ENCODE measurements at regions not wholly inside any gene's neighbourhood (a gene's known extent, or its start where the extent isn't known, plus 50 kb on each side); places are given as distances from the start of the nearest gene placed in this dataset.

GRCh38 chr18:27769152-27769551, 407.8 kb downstream of the CDH2 start:
- no peak overlapping the region for H3K27ac ChIP-seq (ENCODE audit: insufficient read depth, low read length)

GRCh38 chr18:27763936-27764335, 413.0 kb downstream of the CDH2 start:
- H3K27me3 ChIP-seq (ENCODE audit: control insufficient read depth, insufficient read depth, low read length) = no peaks in the 10 kb centered on the region
- H3K79me2 ChIP-seq (ENCODE audit: control insufficient read depth, insufficient read depth, low read length) = no peaks in the 10 kb centered on the region
- peak in 1 of 2 donors; percentile 30 for DNase-seq (ENCODE audit: low read depth in 2 of 2)
- H2AFZ ChIP-seq (ENCODE audit: low read length) = no peak overlapping the region
- no peaks in the 10 kb centered on the region for H3K36me3 ChIP-seq (ENCODE audit: control insufficient read depth, insufficient read depth, low read length)
- H3K9ac ChIP-seq (ENCODE audit: insufficient read depth, low read length) = no peak overlapping the region
- H3K4me1 ChIP-seq (ENCODE audit: control insufficient read depth, extremely low read depth, insufficient read depth, low read length) = no peaks in the 10 kb centered on the region
- TF ChIP-seq CTCF (conservative IDR thresholded peaks at IDR 0.05 in 1 of 2, IDR thresholded peaks at IDR 0.05 in 1 of 2; ENCODE audit: low read depth in 1 of 2, low read length in 2 of 2) (no peak), EZH2 (IDR thresholded peaks at IDR 0.05; ENCODE audit: low read length, missing control alignments) (no peak)
- no peak overlapping the region for H3K4me3 ChIP-seq (replicated peaks in 1 of 4; ENCODE audit: control extremely low read depth in 1 of 4, insufficient read depth in 1 of 4, low read depth in 3 of 4, low read length in 4 of 4)
- H3K9me3 ChIP-seq (ENCODE audit: control insufficient read depth, insufficient read depth, low read depth, low read length) = no peaks in the 10 kb centered on the region
- no peaks in the 10 kb centered on the region for H4K20me1 ChIP-seq (ENCODE audit: control insufficient read depth, extremely low read depth, insufficient read depth, low read length)
- no peak overlapping the region for H3K27ac ChIP-seq (ENCODE audit: insufficient read depth, low read length)
- no peak overlapping the region for H3K4me2 ChIP-seq (ENCODE audit: extremely low read depth, insufficient read depth, low read length)

More at GRCh38 chr18:27769152-27769551, 407.8 kb downstream of the CDH2 start:
- TF ChIP-seq CTCF (conservative IDR thresholded peaks at IDR 0.05 in 1 of 2, IDR thresholded peaks at IDR 0.05 in 1 of 2; ENCODE audit: low read depth in 1 of 2, low read length in 2 of 2) (no peak), EZH2 (IDR thresholded peaks at IDR 0.05; ENCODE audit: low read length, missing control alignments) (no peak)
- H3K9ac ChIP-seq (ENCODE audit: insufficient read depth, low read length) = no peak overlapping the region
- H3K4me3 ChIP-seq (replicated peaks in 1 of 4; ENCODE audit: control extremely low read depth in 1 of 4, insufficient read depth in 1 of 4, low read depth in 3 of 4, low read length in 4 of 4) = no peak overlapping the region
- no peaks in the 10 kb centered on the region for H3K36me3 ChIP-seq (ENCODE audit: control insufficient read depth, insufficient read depth, low read length)
- H3K27me3 ChIP-seq (ENCODE audit: control insufficient read depth, insufficient read depth, low read length) = no peaks in the 10 kb centered on the region
- H4K20me1 ChIP-seq (ENCODE audit: control insufficient read depth, extremely low read depth, insufficient read depth, low read length) = no peaks in the 10 kb centered on the region
- peak in 1 of 2 donors; percentile 6 for DNase-seq (ENCODE audit: low read depth in 2 of 2)
- H3K79me2 ChIP-seq (ENCODE audit: control insufficient read depth, insufficient read depth, low read length) = no peaks in the 10 kb centered on the region
- no peak overlapping the region for H3K4me2 ChIP-seq (ENCODE audit: extremely low read depth, insufficient read depth, low read length)
- no peaks in the 10 kb centered on the region for H3K9me3 ChIP-seq (ENCODE audit: control insufficient read depth, insufficient read depth, low read depth, low read length)
- H3K4me1 ChIP-seq (ENCODE audit: control insufficient read depth, extremely low read depth, insufficient read depth, low read length) = no peaks in the 10 kb centered on the region
- no peak overlapping the region for H2AFZ ChIP-seq (ENCODE audit: low read length)

GRCh38 chr18:27763341-27763740, 413.6 kb downstream of the CDH2 start:
- no peak overlapping the region for H3K9ac ChIP-seq (ENCODE audit: insufficient read depth, low read length)
- no peak overlapping the region for H2AFZ ChIP-seq (ENCODE audit: low read length)
- TF ChIP-seq EZH2 (IDR thresholded peaks at IDR 0.05; ENCODE audit: low read length, missing control alignments) = no peak
- no peak for TF ChIP-seq CTCF (conservative IDR thresholded peaks at IDR 0.05 in 1 of 2, IDR thresholded peaks at IDR 0.05 in 1 of 2; ENCODE audit: low read depth in 1 of 2, low read length in 2 of 2)
- H3K79me2 ChIP-seq (ENCODE audit: control insufficient read depth, insufficient read depth, low read length) = no peaks in the 10 kb centered on the region
- no peak overlapping the region for H3K4me2 ChIP-seq (ENCODE audit: extremely low read depth, insufficient read depth, low read length)
- no peak overlapping the region for H3K27ac ChIP-seq (ENCODE audit: insufficient read depth, low read length)
- no peak overlapping the region for H3K4me3 ChIP-seq (replicated peaks in 1 of 4; ENCODE audit: control extremely low read depth in 1 of 4, insufficient read depth in 1 of 4, low read depth in 3 of 4, low read length in 4 of 4)
- DNase-seq (ENCODE audit: low read depth in 2 of 2) = peak in 1 of 2 donors; percentile 35
- H3K27me3 ChIP-seq (ENCODE audit: control insufficient read depth, insufficient read depth, low read length) = no peaks in the 10 kb centered on the region
- no peaks in the 10 kb centered on the region for H4K20me1 ChIP-seq (ENCODE audit: control insufficient read depth, extremely low read depth, insufficient read depth, low read length)
- no peaks in the 10 kb centered on the region for H3K4me1 ChIP-seq (ENCODE audit: control insufficient read depth, extremely low read depth, insufficient read depth, low read length)
- no peaks in the 10 kb centered on the region for H3K36me3 ChIP-seq (ENCODE audit: control insufficient read depth, insufficient read depth, low read length)
- no peaks in the 10 kb centered on the region for H3K9me3 ChIP-seq (ENCODE audit: control insufficient read depth, insufficient read depth, low read depth, low read length)

All from fibroblast of lung (primary cell).